Central memory CD8-positive, alpha-beta T cell (primary cell): ENCODE measurements at regions not wholly inside any gene's neighbourhood (a gene's known extent, or its start where the extent isn't known, plus 50 kb on each side); places are given as distances from the start of the nearest gene placed in this dataset.
A peak's percentile ranks its signal among the peaks of the same experiment; 100 is the strongest.
"Not testable (repeated sequence)": the region's sequence is repeated elsewhere in the genome, so short reads cannot be mapped to it uniquely, and the experiment has no call there.

Experiments
- ATAC-seq: fragments of 150-1000 bp; cut with Tn5 transposase; replicated peaks from 2 replicates; pipeline ENCODE4 v1.10.0; 2022; ENCODE audit warnings: mild to moderate bottlenecking, moderate FRiP score, moderate number of reproducible peaks; ENCODE audit not compliant: poor library complexity, severe bottlenecking; ENCODE audit errors: extremely low read depth
- DNase-seq, 2 donors: peaks; one replicate each; pipeline ENCODE4 v3.0.0; 2021; ENCODE audit warnings: low spot score in 2 of 2
- H3K27ac Mint-ChIP-seq: one replicate; pipeline ENCODE4 v1.8.0; 2022; ENCODE audit warnings: low read depth, mild to moderate bottlenecking, moderate library complexity, mixed read lengths
- H3K27me3 Mint-ChIP-seq: one replicate; pipeline ENCODE4 v1.8.0; 2022; ENCODE audit warnings: mixed read lengths
- H3K36me3 Mint-ChIP-seq: one replicate; pipeline ENCODE4 v1.8.0; 2022; ENCODE audit warnings: mild to moderate bottlenecking, moderate library complexity, mixed read lengths; ENCODE audit not compliant: insufficient read depth
- H3K4me1 Mint-ChIP-seq: one replicate; pipeline ENCODE4 v1.8.0; 2022; ENCODE audit warnings: mixed read lengths
- H3K4me3 Mint-ChIP-seq: one replicate; pipeline ENCODE4 v1.8.0; 2022; ENCODE audit warnings: mild to moderate bottlenecking, moderate library complexity, mixed read lengths
- H3K9me3 Mint-ChIP-seq: one replicate; pipeline ENCODE4 v1.8.0; 2022; ENCODE audit warnings: mixed read lengths

DNA sequence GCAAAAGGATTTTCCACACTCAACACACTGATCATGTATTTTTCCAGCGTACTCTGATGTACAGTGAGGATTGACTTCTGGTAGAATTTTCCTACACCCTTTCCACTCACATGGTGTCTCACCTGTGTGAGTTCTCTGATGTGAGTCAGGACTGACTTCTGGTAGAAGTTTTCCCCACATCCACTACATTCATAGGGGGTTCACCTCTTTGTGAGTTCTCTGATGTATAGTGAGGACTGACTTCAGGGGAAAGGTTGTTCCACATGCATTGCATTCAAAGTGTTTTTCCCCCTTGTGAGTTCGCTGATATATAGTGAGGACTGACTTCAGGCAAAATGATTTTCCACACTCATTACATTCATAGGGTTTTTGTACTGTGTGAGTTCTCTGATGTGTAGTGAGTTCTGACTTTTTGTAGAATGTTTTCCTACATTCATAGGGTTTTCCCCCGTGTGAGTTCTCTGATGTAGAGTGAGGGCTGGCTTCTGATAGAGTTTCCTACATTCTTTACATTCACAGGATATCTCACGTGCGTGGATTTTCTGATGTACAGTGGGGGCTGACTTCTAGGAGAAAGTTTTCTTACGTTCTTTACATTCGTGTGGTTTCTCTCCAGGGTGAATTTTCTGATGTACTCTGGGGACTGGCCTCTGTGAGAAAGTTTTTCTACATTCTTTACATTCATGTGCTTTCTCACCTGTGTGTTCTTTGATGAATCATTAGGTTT, 146.5 kb downstream of the GLRX3 start:
- ATAC-seq, result no peak
- no peak for DNase-seq
- no peak overlapping the region for H3K27ac Mint-ChIP-seq
- H3K36me3 Mint-ChIP-seq, result peaks cover 3% of the 10 kb centered on the region
- no peak overlapping the region for H3K4me3 Mint-ChIP-seq
- H3K27me3 Mint-ChIP-seq, result peaks cover 8% of the 10 kb centered on the region
- H3K9me3 Mint-ChIP-seq, result peaks cover 38% of the 10 kb centered on the region
- no peaks in the 10 kb centered on the region for H3K4me1 Mint-ChIP-seq

- DNase-seq, result no peak
- no peaks in the 10 kb centered on the region for H3K4me1 Mint-ChIP-seq
- peaks cover 13% of the 10 kb centered on the region for H3K27me3 Mint-ChIP-seq
- H3K4me3 Mint-ChIP-seq, result no peak overlapping the region
- peaks cover 42% of the 10 kb centered on the region for H3K9me3 Mint-ChIP-seq
- ATAC-seq, result no peak
- H3K36me3 Mint-ChIP-seq, result peaks cover 3% of the 10 kb centered on the region
- H3K27ac Mint-ChIP-seq, result no peak overlapping the region
These were observed 147.0 kb downstream of the GLRX3 start for GRCh38 chr10:130283219-130283545.

DNA sequence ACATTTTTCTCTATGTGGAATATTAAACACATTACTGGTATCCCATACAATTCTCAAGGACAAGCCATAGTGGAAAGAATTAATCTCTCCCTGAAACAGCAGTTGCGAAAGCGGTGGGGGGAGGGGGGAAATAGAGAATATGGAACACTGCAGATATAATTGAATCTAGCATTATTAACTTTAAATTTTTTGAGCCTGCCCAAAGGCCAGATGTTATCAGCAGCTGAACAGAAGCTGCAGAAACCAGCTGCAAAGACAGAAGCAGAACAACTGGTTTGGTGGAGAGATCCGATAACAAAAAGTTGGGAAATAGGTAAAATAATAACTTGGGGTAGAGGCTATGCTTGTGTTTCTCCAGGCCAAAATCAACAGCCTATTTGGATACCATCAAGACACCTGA, 159.6 kb downstream of the GLRX3 start:
- peaks cover 32% of the 10 kb centered on the region for H3K9me3 Mint-ChIP-seq
- H3K27ac Mint-ChIP-seq, result not testable (repeated sequence)

DNA sequence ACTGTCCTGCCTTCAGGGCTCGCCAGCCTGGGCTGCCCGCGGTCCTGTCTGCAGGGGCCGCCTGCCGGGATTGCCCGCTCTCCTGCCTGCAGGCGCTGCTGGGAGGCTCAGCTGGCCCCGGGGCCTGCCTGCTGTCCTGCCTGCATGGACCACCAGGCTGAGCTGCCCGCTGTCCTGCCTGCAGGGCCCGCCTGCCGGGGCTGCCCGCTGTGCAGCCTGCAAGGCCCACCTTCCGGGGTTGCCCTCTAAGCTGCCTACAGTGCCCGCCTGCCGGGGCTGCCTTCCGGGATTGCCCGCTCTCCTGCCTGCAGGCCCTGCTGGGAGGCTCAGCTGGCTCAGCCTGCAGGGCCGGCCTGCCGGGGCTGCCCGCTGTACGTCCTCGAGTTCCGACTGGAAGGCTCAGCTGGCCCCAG, 164.4 kb downstream of the GLRX3 start:
- DNase-seq, result peak in 1 of 2 donors; percentile 33
- H3K4me3 Mint-ChIP-seq, result peak overlapping the region; percentile 72
- H3K27ac Mint-ChIP-seq, result no peak overlapping the region
- no peaks in the 10 kb centered on the region for H3K27me3 Mint-ChIP-seq
- peaks cover 25% of the 10 kb centered on the region for H3K9me3 Mint-ChIP-seq
- H3K4me1 Mint-ChIP-seq, result peaks cover 8% of the 10 kb centered on the region
- ATAC-seq, result peak; percentile 41
- H3K36me3 Mint-ChIP-seq, result peaks cover 4% of the 10 kb centered on the region

More for the DNA sequence above, 159.6 kb downstream of the GLRX3 start:
- H3K36me3 Mint-ChIP-seq, H3K4me1 Mint-ChIP-seq, DNase-seq, ATAC-seq, H3K27me3 Mint-ChIP-seq, H3K4me3 Mint-ChIP-seq: not testable (repeated sequence)

DNA sequence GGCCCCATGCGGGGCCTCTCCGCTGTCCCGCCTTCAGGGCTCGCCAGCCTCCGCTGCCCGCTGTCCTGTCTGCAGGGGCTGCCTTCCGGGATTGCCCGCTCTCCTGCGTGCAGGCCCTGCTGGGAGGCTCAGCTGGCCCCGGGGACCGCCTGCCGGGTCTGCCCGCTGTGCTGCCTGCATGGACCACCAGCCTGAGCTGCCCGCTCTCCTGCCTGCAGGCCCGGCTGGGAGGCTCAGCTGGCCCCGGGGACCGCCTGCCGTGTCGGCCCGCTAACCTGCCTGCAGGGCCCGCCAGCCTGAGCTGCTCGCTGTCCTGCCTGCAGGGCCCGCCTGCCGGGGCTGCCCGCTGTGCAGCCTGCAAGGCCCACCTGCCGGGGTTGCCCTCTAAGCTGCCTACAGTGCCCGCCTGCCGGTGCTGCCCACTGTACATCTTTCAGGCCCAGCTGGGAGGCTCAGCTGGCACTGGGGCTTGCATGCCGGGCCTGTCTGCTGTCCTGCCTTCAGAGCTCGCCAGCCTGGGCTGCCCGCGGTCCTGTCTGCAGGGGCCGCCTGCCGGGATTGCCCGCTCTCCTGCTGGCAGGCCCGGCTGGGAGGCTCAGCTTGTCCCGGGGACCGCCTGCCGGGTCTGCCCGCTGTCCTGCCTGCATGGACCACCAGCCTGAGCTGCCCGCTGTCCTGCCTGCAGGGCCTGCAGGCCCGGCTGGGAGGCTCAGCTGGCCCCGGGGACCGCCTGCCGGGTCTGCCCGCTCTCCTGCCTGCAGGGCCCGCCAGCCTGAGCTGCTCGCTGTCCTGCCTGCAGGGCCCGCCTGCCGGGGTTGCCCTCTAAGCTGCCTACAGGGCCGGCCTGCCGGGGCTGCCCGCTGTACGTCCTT, 165.1 kb downstream of the GLRX3 start:
- peak; percentile 62 for ATAC-seq
- DNase-seq, result peak; percentile 28 to 58
- Mint-ChIP-seq H3K9me3 (peaks cover 27% of the 10 kb centered on the region), H3K27me3 (no peaks in the 10 kb centered on the region), H3K27ac (peak overlapping the region; percentile 78), H3K4me3 (peak overlapping the region; percentile 72), H3K4me1 (peaks cover 8% of the 10 kb centered on the region), H3K36me3 (peaks cover 4% of the 10 kb centered on the region)

- Mint-ChIP-seq H3K36me3 (no peaks in the 10 kb centered on the region), H3K4me3 (no peak overlapping the region), H3K27me3 (no peaks in the 10 kb centered on the region), H3K4me1 (no peaks in the 10 kb centered on the region), H3K9me3 (peaks cover 2% of the 10 kb centered on the region), H3K27ac (no peak overlapping the region)
- no peak for ATAC-seq
- DNase-seq, result no peak
These were observed 190.8 kb downstream of the GLRX3 start for GRCh38 chr10:130326954-130327353.

DNA sequence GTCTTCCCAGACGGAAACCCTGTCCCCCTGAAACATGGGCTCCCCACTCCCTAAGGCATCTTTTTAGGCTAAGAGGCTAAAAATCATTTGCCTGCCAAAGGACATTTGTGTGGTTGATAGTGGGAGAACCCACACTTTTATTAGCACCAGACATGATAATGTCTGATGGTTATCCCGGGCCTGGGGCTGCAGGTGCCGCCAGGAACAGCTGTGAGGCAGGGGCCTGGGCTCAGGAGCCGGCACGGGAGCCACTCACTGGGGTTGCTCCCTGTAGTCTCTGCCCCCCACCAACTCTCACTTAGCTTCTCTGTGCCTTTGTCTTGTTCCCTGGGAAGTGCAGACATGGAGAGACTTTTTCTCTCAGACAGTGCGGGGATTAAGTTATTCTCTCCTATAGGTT, 193.6 kb downstream of the GLRX3 start:
- H3K27me3 Mint-ChIP-seq, result no peaks in the 10 kb centered on the region
- no peak for DNase-seq
- H3K27ac Mint-ChIP-seq, result no peak overlapping the region
- H3K4me1 Mint-ChIP-seq, result no peaks in the 10 kb centered on the region
- H3K4me3 Mint-ChIP-seq, result no peak overlapping the region
- peaks cover 5% of the 10 kb centered on the region for H3K9me3 Mint-ChIP-seq
- no peak for ATAC-seq
- no peaks in the 10 kb centered on the region for H3K36me3 Mint-ChIP-seq

- no peak overlapping the region for H3K27ac Mint-ChIP-seq
- no peaks in the 10 kb centered on the region for H3K4me1 Mint-ChIP-seq
- H3K27me3 Mint-ChIP-seq, result peaks cover 16% of the 10 kb centered on the region
- peaks cover 6% of the 10 kb centered on the region for H3K9me3 Mint-ChIP-seq
- ATAC-seq, result no peak
- DNase-seq, result no peak
- H3K36me3 Mint-ChIP-seq, result no peaks in the 10 kb centered on the region
- no peak overlapping the region for H3K4me3 Mint-ChIP-seq
These were observed 197.0 kb downstream of the GLRX3 start for GRCh38 chr10:130333185-130333584.

- Mint-ChIP-seq H3K4me1 (no peaks in the 10 kb centered on the region), H3K9me3 (peaks cover 11% of the 10 kb centered on the region), H3K36me3 (peaks cover 2% of the 10 kb centered on the region), H3K27me3 (peaks cover 23% of the 10 kb centered on the region), H3K27ac (no peak overlapping the region), H3K4me3 (no peak overlapping the region)
- ATAC-seq (no peak), DNase-seq (no peak)
These were observed 199.1 kb downstream of the GLRX3 start for GRCh38 chr10:130335336-130335735.

- Mint-ChIP-seq H3K9me3 (peaks cover 11% of the 10 kb centered on the region), H3K27ac (no peak overlapping the region), H3K27me3 (peaks cover 23% of the 10 kb centered on the region), H3K36me3 (peaks cover 2% of the 10 kb centered on the region), H3K4me3 (no peak overlapping the region), H3K4me1 (no peaks in the 10 kb centered on the region)
- ATAC-seq (no peak), DNase-seq (no peak)
These were observed 200.6 kb downstream of the GLRX3 start for GRCh38 chr10:130336617-130337304.

DNA sequence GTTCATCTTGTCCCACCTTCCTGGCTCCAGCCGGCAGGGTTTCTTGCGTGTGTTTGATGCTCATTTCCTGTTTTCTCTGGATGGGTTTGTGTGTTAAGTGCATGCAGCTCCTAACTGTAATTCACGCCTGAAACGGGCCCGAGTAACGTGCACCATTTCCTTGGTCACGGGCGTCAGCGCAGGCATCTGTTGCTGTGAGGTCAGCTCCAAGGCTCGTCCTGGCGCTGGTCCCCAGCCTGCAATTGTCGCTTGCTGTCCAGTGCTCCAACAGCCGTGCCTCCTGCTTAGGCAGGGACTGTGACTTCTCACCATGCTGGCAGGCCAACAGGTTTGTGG, 201.1 kb downstream of the GLRX3 start:
- no peak overlapping the region for H3K4me3 Mint-ChIP-seq
- no peaks in the 10 kb centered on the region for H3K4me1 Mint-ChIP-seq
- H3K36me3 Mint-ChIP-seq, result peaks cover 2% of the 10 kb centered on the region
- peaks cover 10% of the 10 kb centered on the region for H3K9me3 Mint-ChIP-seq
- ATAC-seq (no peak), DNase-seq (no peak)
- no peak overlapping the region for H3K27ac Mint-ChIP-seq
- peaks cover 23% of the 10 kb centered on the region for H3K27me3 Mint-ChIP-seq

DNA sequence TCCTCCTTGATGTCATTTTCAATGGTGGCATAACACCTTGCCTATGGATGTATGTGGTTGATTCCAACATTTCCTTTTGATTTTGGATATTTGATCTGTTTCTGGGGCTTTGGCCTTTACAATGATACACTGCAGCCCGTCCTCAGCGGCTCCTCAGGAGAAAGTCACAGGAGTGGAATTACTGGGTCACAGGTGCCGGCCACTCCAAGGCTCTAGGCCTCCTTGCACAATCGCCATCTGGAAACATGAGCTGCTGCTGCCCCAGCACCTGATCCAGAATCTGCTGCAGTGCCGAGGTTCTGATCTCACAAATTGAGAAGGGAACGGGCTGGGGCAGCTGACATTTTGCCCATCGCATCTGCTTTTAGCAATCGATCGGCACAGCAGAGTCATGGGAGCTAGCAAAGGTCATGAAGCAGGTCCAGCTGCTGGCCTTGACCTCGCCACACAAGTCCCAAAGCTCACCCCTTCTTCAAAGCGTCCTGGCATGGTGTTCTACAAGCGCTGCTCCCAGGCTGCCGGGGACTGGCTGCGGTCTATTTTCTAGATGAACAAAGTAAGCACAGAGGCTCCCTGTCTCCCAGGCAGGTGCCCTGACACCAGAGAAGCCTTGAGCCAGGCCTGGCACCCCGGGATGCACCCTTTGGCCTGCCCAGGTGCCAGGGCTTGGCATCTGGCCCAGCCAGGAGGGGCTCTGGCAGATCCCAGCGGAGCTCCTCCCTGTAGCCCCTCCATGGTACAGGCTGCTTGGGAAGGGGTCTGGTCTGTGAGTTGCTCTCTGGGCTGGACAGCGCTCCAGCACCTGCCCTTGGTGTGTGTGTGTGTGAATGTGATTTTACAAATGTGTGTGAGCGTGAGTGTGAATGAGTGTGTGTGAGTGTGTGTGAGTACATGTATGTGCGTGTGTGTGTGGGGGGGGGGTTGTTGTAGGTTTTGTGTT, 201.8 kb downstream of the GLRX3 start:
- Mint-ChIP-seq H3K4me1 (no peaks in the 10 kb centered on the region), H3K36me3 (peaks cover 2% of the 10 kb centered on the region), H3K9me3 (peaks cover 6% of the 10 kb centered on the region), H3K27me3 (peaks cover 23% of the 10 kb centered on the region), H3K4me3 (no peak overlapping the region), H3K27ac (no peak overlapping the region)
- ATAC-seq (no peak), DNase-seq (no peak)
